Karpas-422 (cell line): ENCODE measurements at regions not wholly inside any gene's neighbourhood (a gene's known extent, or its start where the extent isn't known, plus 50 kb on each side); places are given as distances from the start of the nearest gene placed in this dataset.

Experiments used
- DNase-seq: peaks from one replicate; pipeline ENCODE4 v3.0.0-alpha.2; 2015
- H2AFZ ChIP-seq: fragments of 200-600 bp; sonication (generic); 2 replicates; pipeline ENCODE4 v1.6.1; 2014; ENCODE audit warnings: antibody characterized with exemption, low read length, mixed read lengths
- H3K27ac ChIP-seq: fragments of 200-600 bp; sonication (generic); 2 replicates; pipeline ENCODE4 v1.5.1; 2014; ENCODE audit warnings: mild to moderate bottlenecking, low read length, moderate library complexity
- H3K27me3 ChIP-seq: fragments of 200-600 bp; sonication (generic); 2 replicates; pipeline ENCODE4 v1.6.1; 2014; ENCODE audit warnings: low read length, mixed read lengths
- H3K36me3 ChIP-seq: fragments of 200-600 bp; sonication (generic); 2 replicates; pipeline ENCODE4 v1.6.1; 2014; ENCODE audit warnings: low read length, mixed read lengths; ENCODE audit not compliant: insufficient read depth
- H3K4me1 ChIP-seq: fragments of 200-600 bp; sonication (generic); 2 replicates; pipeline ENCODE4 v1.6.1; 2014; ENCODE audit warnings: mild to moderate bottlenecking, low read length, mixed read lengths
- H3K4me2 ChIP-seq: fragments of 200-600 bp; sonication (generic); 2 replicates; pipeline ENCODE4 v1.6.1; 2014; ENCODE audit warnings: low read length, low read depth, mild to moderate bottlenecking; ENCODE audit not compliant: poor library complexity, severe bottlenecking
- H3K4me3 ChIP-seq: fragments of 200-600 bp; sonication (generic); 2 replicates; pipeline ENCODE4 v1.5.1; 2014; ENCODE audit warnings: mild to moderate bottlenecking, antibody characterized with exemption, low read length, mixed read lengths
- H3K79me2 ChIP-seq: fragments of 200-600 bp; sonication (generic); 2 replicates; pipeline ENCODE4 v1.6.1; 2014; ENCODE audit warnings: mild to moderate bottlenecking, low read length, mixed read lengths
- H3K9ac ChIP-seq: fragments of 200-600 bp; sonication (generic); 2 replicates; pipeline ENCODE4 v1.6.0; 2014; ENCODE audit warnings: low read length
- H3K9me2 ChIP-seq: fragments of 200-600 bp; sonication (generic), shearing (Covaris generic); replicated peaks from 2 replicates; pipeline ENCODE4 v1.6.0; 2014; ENCODE audit warnings: mild to moderate bottlenecking, low read length, moderate library complexity; ENCODE audit not compliant: insufficient read depth
- H3K9me3 ChIP-seq: fragments of 300-700, 200-600 bp; sonication (generic); 2 replicates; pipeline ENCODE4 v1.6.1; 2014; ENCODE audit warnings: low read length, mixed read lengths
- H4K20me1 ChIP-seq: fragments of 200-600 bp; sonication (generic); 2 replicates; pipeline ENCODE4 v1.6.1; 2014; ENCODE audit warnings: mild to moderate bottlenecking, antibody characterized with exemption, low read length, low read depth; ENCODE audit not compliant: insufficient read depth

DNA sequence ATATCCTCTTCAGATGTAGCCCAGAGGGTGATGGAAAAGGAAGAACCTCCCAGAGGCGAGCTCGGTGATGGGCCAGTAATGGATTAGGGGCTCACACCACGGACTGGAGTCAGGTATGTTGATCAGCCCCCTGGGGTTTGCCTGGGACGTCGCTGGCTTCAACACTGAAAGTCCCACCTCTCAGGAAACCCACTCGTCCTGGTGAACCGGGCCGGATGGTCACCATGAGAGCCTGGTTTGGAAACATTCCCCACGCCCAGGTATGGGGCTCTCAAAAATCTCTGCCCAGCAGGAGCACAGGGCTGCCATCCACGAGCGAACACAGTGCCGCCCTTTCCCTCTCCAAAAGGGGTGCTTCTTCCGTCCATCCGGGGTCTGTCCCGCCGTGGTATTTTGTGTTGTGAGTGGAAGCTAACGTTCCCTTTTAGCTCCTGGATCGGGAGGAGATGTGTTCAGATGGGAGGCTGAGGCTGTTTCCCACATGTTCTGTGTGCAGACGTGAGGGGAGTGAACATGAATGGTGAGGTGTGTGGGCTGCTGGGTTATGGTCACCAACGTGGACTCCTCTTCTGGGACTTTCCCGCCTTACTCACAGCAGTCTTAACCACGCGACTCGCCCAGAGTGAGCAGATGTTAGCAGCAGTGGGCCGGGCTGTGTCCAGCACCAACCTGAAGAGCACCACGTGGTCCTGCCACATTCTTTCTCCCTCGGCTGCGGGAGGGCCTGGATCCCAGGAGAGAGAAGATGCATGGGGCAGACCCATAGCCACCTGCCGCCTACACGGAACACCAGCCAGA, 139.2 kb downstream of the KIF26A start:
- DNase-seq, result no peak
- H3K4me3 ChIP-seq, result no peak overlapping the region
- H3K4me1 ChIP-seq, result peaks cover 3% of the 10 kb centered on the region; the same call in 1 of the 2 replicates
- H3K27ac ChIP-seq, result no peak overlapping the region
- no peaks in the 10 kb centered on the region for H3K9me3 ChIP-seq
- no peak overlapping the region for H2AFZ ChIP-seq
- no peaks in the 10 kb centered on the region for H3K36me3 ChIP-seq
- no peaks in the 10 kb centered on the region for H4K20me1 ChIP-seq
- H3K9me2 ChIP-seq, result no peaks in the 10 kb centered on the region
- H3K9ac ChIP-seq, result no peak overlapping the region
- no peaks in the 10 kb centered on the region for H3K79me2 ChIP-seq
- H3K27me3 ChIP-seq, result no peaks in the 10 kb centered on the region
- H3K4me2 ChIP-seq, result no peak overlapping the region

DNA sequence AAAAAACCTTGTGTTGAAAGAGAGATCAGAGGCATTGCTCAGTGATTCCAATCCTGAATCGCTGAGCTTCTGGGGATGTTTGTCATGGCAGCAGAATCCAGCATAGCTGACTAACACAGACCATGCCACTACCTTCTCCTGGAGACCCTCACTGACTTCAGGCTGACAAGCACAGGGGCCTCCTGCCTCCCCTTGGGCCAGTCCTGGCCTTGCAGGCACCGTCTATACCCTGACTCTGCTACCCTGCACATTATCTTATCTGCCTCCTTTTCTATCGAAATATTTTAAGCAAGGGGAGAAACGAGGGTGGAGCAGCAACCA, 139.8 kb downstream of the KIF26A start:
- Histone ChIP-seq H3K4me2 (no peak overlapping the region), H3K4me3 (no peak overlapping the region), H3K27ac (no peak overlapping the region), H3K4me1 (peaks cover 3% of the 10 kb centered on the region; the same call in 1 of the 2 replicates), H3K9me3 (no peaks in the 10 kb centered on the region), H3K9ac (no peak overlapping the region), H3K9me2 (no peaks in the 10 kb centered on the region), H3K27me3 (no peaks in the 10 kb centered on the region), H2AFZ (no peak overlapping the region), H3K36me3 (no peaks in the 10 kb centered on the region), H3K79me2 (no peaks in the 10 kb centered on the region), H4K20me1 (no peaks in the 10 kb centered on the region)
- DNase-seq, result no peak

DNA sequence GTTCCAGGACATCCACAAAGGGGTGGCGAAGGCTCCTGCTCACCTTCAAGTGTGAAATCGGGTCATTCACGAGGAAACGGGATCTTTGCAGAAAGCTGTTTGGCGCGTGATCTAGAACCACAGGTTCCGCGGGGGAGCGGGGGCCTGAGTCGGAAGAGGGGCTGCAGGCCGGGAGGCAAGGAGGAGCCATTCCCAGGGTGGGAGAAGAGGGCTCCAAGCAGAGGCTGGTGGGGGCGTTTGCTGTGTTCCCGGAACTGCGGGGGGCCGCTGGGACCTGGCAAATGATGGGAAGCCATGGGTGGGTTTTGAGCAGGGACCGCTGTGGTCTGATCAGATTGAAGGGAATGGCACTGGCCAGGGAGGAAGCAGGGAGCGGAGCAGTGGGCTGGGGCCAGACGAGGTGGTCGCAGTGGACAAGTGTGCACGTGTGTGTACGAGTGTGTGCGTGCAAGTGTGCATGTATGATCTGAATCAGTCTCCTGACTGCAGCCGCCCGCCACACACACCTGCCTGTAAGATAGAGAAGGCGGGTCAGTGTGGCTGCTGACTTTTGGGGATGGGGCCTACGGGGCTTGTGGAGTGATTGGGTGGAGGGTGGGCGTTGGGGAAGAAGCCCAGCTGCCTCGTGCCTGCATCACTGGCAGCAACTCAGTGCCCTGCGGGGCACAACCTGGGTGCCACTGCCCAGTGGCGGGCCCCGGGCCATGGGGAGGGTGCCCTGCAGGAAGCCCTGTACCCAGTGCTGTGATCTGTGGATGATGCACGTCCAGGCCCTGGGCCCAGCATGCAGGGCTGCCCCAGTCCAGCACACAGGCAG, 141.9 kb downstream of the KIF26A start:
- H3K27ac ChIP-seq, result no peak overlapping the region
- no peak overlapping the region for H3K9ac ChIP-seq
- H3K4me2 ChIP-seq, result no peak overlapping the region
- no peaks in the 10 kb centered on the region for H3K79me2 ChIP-seq
- no peak overlapping the region for H3K4me3 ChIP-seq
- H3K27me3 ChIP-seq, result no peaks in the 10 kb centered on the region
- no peaks in the 10 kb centered on the region for H3K9me2 ChIP-seq
- H2AFZ ChIP-seq, result no peak overlapping the region
- DNase-seq, result no peak
- no peaks in the 10 kb centered on the region for H4K20me1 ChIP-seq
- H3K4me1 ChIP-seq, result peaks cover 3% of the 10 kb centered on the region; the same call in 1 of the 2 replicates
- no peaks in the 10 kb centered on the region for H3K36me3 ChIP-seq
- H3K9me3 ChIP-seq, result no peaks in the 10 kb centered on the region

DNA sequence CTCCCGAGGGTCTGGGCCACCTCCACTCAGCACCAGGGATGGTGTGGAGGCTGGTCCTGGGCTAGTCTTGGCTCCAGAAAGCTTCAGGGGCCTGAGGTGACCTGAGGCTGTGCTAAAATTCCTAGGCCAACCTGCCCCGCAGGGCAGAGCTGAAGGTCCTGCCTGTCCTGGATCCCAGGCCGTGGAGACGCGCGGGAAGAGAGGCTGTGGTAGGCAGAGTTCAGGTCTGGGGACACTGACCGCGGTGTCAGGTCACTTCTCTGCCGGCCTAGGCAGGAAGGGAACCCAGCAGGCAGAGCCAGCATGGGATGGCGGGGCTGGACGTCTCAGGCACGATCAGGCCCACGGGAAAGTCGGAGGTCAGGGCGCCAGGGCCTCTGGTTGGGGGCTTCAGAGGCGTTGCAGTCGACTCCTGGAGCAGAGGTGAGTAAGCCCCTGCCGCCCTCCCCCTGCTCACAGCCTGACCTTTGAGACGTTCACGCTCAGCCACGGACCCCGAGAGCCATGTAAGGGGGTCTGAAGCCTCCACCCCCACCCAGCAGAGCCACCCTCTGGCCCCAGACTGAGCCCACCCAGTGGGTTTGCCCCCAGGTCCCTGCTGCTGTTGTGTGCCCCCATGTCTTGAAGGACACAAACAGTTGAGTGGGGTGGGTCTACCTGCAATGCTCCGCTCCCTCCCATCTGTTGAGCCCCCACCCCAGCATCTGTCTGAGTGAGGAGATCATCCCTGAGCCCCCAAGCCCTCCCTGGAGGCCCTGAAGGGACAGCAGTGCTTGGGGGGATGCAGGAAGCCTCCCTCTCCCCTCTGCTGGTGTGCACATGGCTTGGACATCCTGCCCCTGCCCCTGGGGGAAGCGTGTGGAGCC, 142.7 kb downstream of the KIF26A start:
- Histone ChIP-seq H3K4me2 (no peak overlapping the region), H3K9me3 (no peaks in the 10 kb centered on the region), H2AFZ (no peak overlapping the region), H3K27ac (no peak overlapping the region), H3K4me3 (no peak overlapping the region), H3K79me2 (no peaks in the 10 kb centered on the region), H3K9me2 (no peaks in the 10 kb centered on the region), H4K20me1 (no peaks in the 10 kb centered on the region), H3K36me3 (no peaks in the 10 kb centered on the region), H3K4me1 (peaks cover 3% of the 10 kb centered on the region; the same call in 1 of the 2 replicates), H3K9ac (no peak overlapping the region), H3K27me3 (no peaks in the 10 kb centered on the region)
- no peak for DNase-seq

DNA sequence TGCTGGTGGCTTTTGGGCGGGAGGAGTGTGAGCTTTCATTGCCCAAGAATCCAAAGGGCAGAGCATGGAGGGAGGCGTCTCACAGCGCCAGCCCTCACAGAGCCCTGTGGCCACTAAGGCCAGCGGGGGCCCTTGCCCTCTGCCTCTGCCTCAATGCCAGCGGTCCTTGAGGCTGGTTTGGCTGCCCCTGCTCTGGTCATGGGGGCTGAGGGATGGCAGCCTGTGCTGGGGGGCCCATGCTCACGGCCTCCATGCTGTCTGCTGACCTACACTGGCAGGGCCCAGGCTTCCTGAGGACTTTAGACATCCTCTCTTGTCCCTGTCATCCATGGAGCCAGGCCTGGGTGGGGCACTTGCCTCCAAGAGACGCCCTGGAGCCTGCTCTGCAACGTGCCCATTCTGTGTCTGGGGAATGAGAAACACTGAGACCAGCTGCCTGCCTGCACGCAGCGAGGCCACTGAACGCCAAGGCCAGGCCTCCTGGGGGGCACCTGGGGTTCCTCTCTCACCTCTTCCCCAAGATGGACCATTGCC, 143.4 kb downstream of the KIF26A start:
- Histone ChIP-seq H3K4me2 (no peak overlapping the region), H3K4me1 (peaks cover 3% of the 10 kb centered on the region; the same call in 1 of the 2 replicates), H3K4me3 (no peak overlapping the region), H3K27ac (no peak overlapping the region), H3K9me3 (no peaks in the 10 kb centered on the region), H4K20me1 (no peaks in the 10 kb centered on the region), H3K27me3 (no peaks in the 10 kb centered on the region), H3K9ac (no peak overlapping the region), H2AFZ (no peak overlapping the region), H3K9me2 (no peaks in the 10 kb centered on the region), H3K36me3 (no peaks in the 10 kb centered on the region), H3K79me2 (no peaks in the 10 kb centered on the region)
- no peak for DNase-seq

DNA sequence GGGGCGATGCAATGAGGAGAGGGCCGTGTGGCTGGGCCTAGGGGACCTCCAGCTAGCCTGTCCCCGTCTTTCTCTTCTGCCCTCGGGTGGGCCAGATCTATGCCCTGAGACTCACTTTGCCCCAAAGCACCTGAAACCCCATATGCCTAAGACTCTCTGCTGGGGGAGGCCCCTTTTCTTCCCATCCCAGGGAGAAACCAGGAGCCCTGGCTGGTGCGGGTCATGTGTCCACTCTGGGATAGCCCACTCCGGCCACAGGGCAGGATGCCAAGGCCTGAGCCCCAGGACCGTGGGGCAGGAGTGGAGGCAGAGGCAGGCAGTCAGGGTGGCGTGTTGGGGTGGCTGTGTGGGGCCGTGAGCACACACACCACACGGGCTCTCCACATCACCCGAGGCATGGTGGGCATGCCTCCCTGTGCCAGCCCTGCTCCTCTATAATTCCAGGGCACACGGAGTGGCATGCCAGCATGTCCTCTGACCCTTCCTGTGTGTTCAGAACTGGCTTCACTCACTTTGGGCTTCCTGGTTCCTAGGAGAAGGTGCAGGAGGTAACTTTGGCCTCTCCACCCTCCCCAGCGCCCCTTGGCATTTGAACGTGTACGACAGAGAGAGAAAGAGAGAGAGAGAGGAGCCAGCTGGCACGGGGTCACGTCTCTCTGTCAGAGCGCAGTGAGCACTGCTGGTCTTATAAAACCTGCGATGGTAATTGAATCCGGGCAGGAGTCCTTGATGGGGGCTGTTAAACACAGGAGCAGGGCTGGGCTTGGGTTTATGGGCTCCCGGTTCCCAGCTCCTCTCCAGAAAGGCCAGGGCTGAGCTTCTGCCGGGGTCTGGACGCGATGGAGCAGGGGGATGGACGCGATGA, 144.2 kb downstream of the KIF26A start:
- Histone ChIP-seq H3K27me3 (no peaks in the 10 kb centered on the region), H3K9ac (no peak overlapping the region), H3K79me2 (no peaks in the 10 kb centered on the region), H3K4me3 (no peak overlapping the region), H2AFZ (no peak overlapping the region), H3K27ac (no peak overlapping the region), H3K4me2 (no peak overlapping the region), H3K36me3 (no peaks in the 10 kb centered on the region), H4K20me1 (no peaks in the 10 kb centered on the region), H3K9me2 (no peaks in the 10 kb centered on the region), H3K9me3 (no peaks in the 10 kb centered on the region), H3K4me1 (peaks cover 3% of the 10 kb centered on the region; the same call in 1 of the 2 replicates)
- no peak for DNase-seq

DNA sequence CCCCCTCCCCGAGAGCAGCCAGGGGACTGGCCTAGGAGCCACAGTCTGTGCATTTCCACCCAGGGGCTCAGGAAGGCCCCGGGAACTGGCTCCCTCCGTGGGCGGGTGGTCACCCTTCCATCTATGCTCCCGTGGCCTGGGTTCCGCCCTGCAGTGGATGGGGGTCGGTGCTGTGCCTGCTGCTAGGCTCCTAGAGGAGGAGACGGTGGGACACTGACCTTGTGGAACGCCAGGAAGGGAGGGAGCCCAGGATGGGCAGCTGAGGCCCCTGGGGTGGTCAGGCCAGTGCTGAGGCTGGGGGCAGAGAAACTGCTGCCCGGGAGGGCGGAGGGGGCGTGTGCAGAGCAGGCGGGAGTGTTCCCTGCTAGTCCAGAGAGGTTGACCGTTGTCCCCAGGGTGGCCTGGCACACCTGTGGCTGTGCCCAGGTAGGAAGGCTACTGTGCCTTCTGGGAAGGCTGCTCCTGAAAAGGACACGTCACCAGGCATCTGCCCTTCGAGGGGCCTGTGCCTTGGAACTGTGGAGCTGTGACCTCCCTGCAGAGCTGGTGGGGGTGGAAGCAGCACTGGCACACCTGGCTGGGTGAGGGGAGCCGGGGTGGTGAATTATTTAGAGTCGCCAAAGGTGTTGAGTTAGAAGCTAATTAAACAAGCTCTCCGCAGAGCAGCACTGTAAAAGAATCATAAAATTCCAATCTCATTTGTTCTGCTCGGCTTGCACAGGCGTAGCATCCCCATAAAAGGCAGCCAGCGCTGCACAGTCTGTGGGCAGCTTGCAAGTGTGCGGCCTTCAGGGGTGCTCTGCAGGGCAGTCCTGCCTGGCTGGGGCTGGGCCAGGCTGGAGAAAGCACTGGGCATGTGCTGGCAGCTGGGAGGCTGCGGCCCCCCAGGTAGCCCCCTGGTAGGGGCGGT, 145.1 kb downstream of the KIF26A start:
- Histone ChIP-seq H3K9me3 (peaks cover 2% of the 10 kb centered on the region; the same call in 1 of the 2 replicates), H3K27ac (no peak overlapping the region), H2AFZ (no peak overlapping the region), H4K20me1 (no peaks in the 10 kb centered on the region), H3K9me2 (no peaks in the 10 kb centered on the region), H3K9ac (no peak overlapping the region), H3K79me2 (no peaks in the 10 kb centered on the region), H3K4me3 (no peak overlapping the region), H3K4me2 (no peak overlapping the region), H3K36me3 (no peaks in the 10 kb centered on the region), H3K27me3 (no peaks in the 10 kb centered on the region), H3K4me1 (peaks cover 3% of the 10 kb centered on the region; the same call in 1 of the 2 replicates)
- DNase-seq, result no peak
